ENCODE measurements at regions not wholly inside any gene's neighbourhood (a gene's known extent, or its start where the extent isn't known, plus 50 kb on each side); places are given as distances from the start of the nearest gene placed in this dataset.

GRCh38 chr20:61057443-61058121 is 194.5 kb upstream of the CDH4 start:
- TF ChIP-seq, protein P1, sequence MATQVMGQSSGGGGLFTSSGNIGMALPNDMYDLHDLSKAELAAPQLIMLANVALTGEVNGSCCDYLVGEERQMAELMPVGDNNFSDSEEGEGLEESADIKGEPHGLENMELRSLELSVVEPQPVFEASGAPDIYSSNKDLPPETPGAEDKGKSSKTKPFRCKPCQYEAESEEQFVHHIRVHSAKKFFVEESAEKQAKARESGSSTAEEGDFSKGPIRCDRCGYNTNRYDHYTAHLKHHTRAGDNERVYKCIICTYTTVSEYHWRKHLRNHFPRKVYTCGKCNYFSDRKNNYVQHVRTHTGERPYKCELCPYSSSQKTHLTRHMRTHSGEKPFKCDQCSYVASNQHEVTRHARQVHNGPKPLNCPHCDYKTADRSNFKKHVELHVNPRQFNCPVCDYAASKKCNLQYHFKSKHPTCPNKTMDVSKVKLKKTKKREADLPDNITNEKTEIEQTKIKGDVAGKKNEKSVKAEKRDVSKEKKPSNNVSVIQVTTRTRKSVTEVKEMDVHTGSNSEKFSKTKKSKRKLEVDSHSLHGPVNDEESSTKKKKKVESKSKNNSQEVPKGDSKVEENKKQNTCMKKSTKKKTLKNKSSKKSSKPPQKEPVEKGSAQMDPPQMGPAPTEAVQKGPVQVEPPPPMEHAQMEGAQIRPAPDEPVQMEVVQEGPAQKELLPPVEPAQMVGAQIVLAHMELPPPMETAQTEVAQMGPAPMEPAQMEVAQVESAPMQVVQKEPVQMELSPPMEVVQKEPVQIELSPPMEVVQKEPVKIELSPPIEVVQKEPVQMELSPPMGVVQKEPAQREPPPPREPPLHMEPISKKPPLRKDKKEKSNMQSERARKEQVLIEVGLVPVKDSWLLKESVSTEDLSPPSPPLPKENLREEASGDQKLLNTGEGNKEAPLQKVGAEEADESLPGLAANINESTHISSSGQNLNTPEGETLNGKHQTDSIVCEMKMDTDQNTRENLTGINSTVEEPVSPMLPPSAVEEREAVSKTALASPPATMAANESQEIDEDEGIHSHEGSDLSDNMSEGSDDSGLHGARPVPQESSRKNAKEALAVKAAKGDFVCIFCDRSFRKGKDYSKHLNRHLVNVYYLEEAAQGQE (IDR thresholded peaks at IDR 0.05; ENCODE audit: insufficient read depth in 1 of 2, low read depth in 2 of 2, low read length in 2 of 2): no peak
- TF ChIP-seq TAF1 (IDR thresholded peaks at IDR 0.05; ENCODE audit: borderline replicate concordance, insufficient read depth, low read length): no peak
- no peak for TF ChIP-seq POLR2AphosphoS5 (IDR thresholded peaks at IDR 0.05; ENCODE audit: low read depth, low read length)
- TF ChIP-seq FOXP2 (optimal IDR thresholded peaks at IDR 0.05; ENCODE audit: borderline replicate concordance, extremely low read depth, extremely low read length, insufficient read depth): no peak
- no peak for TF ChIP-seq SIN3A (IDR thresholded peaks at IDR 0.05; ENCODE audit: borderline replicate concordance, insufficient read depth, low read length)

GRCh38 chr20:61061981-61062380 is 190.1 kb upstream of the CDH4 start:
- TF ChIP-seq SIN3A (IDR thresholded peaks at IDR 0.05; ENCODE audit: borderline replicate concordance, insufficient read depth, low read length): no peak
- no peak for TF ChIP-seq TAF1 (IDR thresholded peaks at IDR 0.05; ENCODE audit: borderline replicate concordance, insufficient read depth, low read length)
- TF ChIP-seq, protein P1 (IDR thresholded peaks at IDR 0.05; ENCODE audit: insufficient read depth in 1 of 2, low read depth in 2 of 2, low read length in 2 of 2): no peak
- TF ChIP-seq FOXP2 (optimal IDR thresholded peaks at IDR 0.05; ENCODE audit: borderline replicate concordance, extremely low read depth, extremely low read length, insufficient read depth): no peak
- no peak for TF ChIP-seq POLR2AphosphoS5 (IDR thresholded peaks at IDR 0.05; ENCODE audit: low read depth, low read length)

- TF ChIP-seq POLR2AphosphoS5 (IDR thresholded peaks at IDR 0.05; ENCODE audit: low read depth, low read length) (no peak), SIN3A (IDR thresholded peaks at IDR 0.05; ENCODE audit: borderline replicate concordance, insufficient read depth, low read length) (no peak), FOXP2 (optimal IDR thresholded peaks at IDR 0.05; ENCODE audit: borderline replicate concordance, extremely low read depth, extremely low read length, insufficient read depth) (no peak)
- TF ChIP-seq, protein P1 (IDR thresholded peaks at IDR 0.05; ENCODE audit: insufficient read depth in 1 of 2, low read depth in 2 of 2, low read length in 2 of 2): no peak
Observed at GRCh38 chr20:61065853-61066252, 186.2 kb upstream of the CDH4 start.

DNA sequence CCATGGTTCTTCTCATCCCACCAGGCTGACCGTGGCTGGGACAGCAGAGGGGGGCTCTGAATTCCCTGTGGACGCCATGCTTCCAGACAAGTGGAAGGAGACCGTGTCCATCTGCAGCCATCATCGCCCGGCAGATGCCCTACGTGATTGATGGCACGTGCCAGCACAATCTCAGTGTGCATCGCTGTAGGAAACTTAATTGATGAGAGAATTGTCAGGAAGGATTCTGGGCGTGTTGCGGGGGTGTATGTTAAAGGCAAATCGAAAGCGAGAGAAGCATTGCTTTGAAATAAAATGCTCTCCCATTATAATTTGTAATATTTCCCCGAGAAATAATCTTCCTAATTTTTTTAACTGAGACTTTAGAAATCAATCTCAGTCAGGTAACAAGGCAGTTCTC is 185.5 kb upstream of the CDH4 start:
- TF ChIP-seq FOXP2 (optimal IDR thresholded peaks at IDR 0.05; ENCODE audit: borderline replicate concordance, extremely low read depth, extremely low read length, insufficient read depth): no peak
- no peak for TF ChIP-seq SIN3A (IDR thresholded peaks at IDR 0.05; ENCODE audit: borderline replicate concordance, insufficient read depth, low read length)
- TF ChIP-seq POLR2AphosphoS5 (IDR thresholded peaks at IDR 0.05; ENCODE audit: low read depth, low read length): no peak
- TF ChIP-seq, protein P1 (IDR thresholded peaks at IDR 0.05; ENCODE audit: insufficient read depth in 1 of 2, low read depth in 2 of 2, low read length in 2 of 2): no peak
- no peak for TF ChIP-seq TAF1 (IDR thresholded peaks at IDR 0.05; ENCODE audit: borderline replicate concordance, insufficient read depth, low read length)

Measured in PFSK-1 (cell line).